ENCODE measurements at regions not wholly inside any gene's neighbourhood (a gene's known extent, or its start where the extent isn't known, plus 50 kb on each side); places are given as distances from the start of the nearest gene placed in this dataset.

DNA sequence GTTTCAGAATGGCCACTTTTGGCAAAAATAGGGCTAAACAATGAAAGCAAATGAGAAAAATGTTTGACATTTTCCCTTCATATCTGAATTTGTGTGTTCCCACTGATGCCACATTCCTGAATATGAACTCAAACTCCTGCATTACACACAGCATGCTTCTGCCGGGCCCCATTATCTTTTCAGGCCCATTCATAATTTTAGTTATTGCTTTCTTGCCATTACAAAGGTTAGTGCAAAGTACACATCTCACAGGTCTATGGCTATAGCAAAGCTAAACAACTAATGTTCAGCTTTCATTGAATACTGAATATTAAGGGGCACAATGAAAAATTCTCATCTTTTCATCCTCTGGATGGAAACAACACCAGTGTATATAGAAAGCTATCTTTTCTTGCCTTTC lies 568.9 kb upstream of the ZNF608 start:
- Histone ChIP-seq H3K79me2 (ENCODE audit: low read length) (no peaks in the 10 kb centered on the region), H3K27me3 (ENCODE audit: low read length) (no peaks in the 10 kb centered on the region), H3K36me3 (ENCODE audit: low read depth, low read length) (no peaks in the 10 kb centered on the region), H2AFZ (ENCODE audit: low read length) (no peak overlapping the region), H3K4me3 (ENCODE audit: low read length) (no peak overlapping the region), H3K4me1 (ENCODE audit: insufficient read depth, low read length) (peaks cover 26% of the 10 kb centered on the region), H3K9ac (ENCODE audit: low read length) (no peak overlapping the region), H3K4me2 (ENCODE audit: low read length) (no peak overlapping the region), H3K9me2 (replicated peaks; ENCODE audit: low read length) (no peaks in the 10 kb centered on the region), H3K27ac (ENCODE audit: low read length) (no peak overlapping the region), H3F3A (ENCODE audit: low read length, unreplicated experiment) (peaks cover 5% of the 10 kb centered on the region), H3K9me3 (ENCODE audit: low read length) (no peaks in the 10 kb centered on the region), H4K20me1 (ENCODE audit: low read length) (no peaks in the 10 kb centered on the region)
- intact Hi-C loops (cut with micrococcal nuclease) = no loop called here
- DNase-seq (no peak), ATAC-seq (no peak)
- ChIA-PET POLR2A (ENCODE audit: unreplicated experiment) (no interaction called here), CTCF (no interaction called here)
- BruUV-seq (replicated peaks) = no TSS peak
- TF ChIP-seq EZH2 (IDR thresholded peaks at IDR 0.05; ENCODE audit: low read length, unreplicated experiment) (no peak), EZH2phosphoT487 (IDR thresholded peaks at IDR 0.05; ENCODE audit: borderline replicate concordance, low read length) (no peak)
- TF ChIP-seq, protein P1, sequence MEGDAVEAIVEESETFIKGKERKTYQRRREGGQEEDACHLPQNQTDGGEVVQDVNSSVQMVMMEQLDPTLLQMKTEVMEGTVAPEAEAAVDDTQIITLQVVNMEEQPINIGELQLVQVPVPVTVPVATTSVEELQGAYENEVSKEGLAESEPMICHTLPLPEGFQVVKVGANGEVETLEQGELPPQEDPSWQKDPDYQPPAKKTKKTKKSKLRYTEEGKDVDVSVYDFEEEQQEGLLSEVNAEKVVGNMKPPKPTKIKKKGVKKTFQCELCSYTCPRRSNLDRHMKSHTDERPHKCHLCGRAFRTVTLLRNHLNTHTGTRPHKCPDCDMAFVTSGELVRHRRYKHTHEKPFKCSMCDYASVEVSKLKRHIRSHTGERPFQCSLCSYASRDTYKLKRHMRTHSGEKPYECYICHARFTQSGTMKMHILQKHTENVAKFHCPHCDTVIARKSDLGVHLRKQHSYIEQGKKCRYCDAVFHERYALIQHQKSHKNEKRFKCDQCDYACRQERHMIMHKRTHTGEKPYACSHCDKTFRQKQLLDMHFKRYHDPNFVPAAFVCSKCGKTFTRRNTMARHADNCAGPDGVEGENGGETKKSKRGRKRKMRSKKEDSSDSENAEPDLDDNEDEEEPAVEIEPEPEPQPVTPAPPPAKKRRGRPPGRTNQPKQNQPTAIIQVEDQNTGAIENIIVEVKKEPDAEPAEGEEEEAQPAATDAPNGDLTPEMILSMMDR (conservative IDR thresholded peaks at IDR 0.05; ENCODE audit: low read depth, low read length) = no peak

DNA sequence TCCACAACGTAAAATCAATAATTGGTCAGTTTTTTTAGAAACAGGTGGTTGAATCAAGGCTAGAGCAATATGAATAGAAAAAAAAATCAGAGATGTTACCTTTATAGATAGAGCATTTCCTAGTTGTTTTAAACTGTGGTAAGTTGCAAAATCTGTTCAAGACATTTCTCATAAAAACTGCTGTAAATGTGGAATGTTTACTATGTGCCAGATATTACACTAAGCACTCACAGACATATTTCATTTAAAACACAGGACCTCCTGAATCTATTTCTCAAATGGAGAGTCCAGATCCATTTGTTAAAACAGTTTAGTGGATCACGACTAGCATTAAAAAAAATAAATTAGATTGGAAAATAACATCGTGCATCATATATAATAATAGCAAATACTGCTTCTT lies 570.0 kb upstream of the ZNF608 start:
- DNase-seq (no peak), ATAC-seq (no peak)
- no peak overlapping the region for H3K9ac ChIP-seq (ENCODE audit: low read length)
- no peaks in the 10 kb centered on the region for H4K20me1 ChIP-seq (ENCODE audit: low read length)
- H3K4me1 ChIP-seq (ENCODE audit: insufficient read depth, low read length) = peaks cover 15% of the 10 kb centered on the region
- POLR2A ChIA-PET (ENCODE audit: unreplicated experiment) = no interaction called here
- H3K79me2 ChIP-seq (ENCODE audit: low read length) = no peaks in the 10 kb centered on the region
- no peaks in the 10 kb centered on the region for H3K9me3 ChIP-seq (ENCODE audit: low read length)
- no TSS peak for BruUV-seq (replicated peaks)
- TF ChIP-seq, protein P1 (conservative IDR thresholded peaks at IDR 0.05; ENCODE audit: low read depth, low read length) = no peak
- no peak for TF ChIP-seq EZH2 (IDR thresholded peaks at IDR 0.05; ENCODE audit: low read length, unreplicated experiment)
- TF ChIP-seq EZH2phosphoT487 (IDR thresholded peaks at IDR 0.05; ENCODE audit: borderline replicate concordance, low read length) = no peak
- H3K9me2 ChIP-seq (replicated peaks; ENCODE audit: low read length) = no peaks in the 10 kb centered on the region
- H3K4me2 ChIP-seq (ENCODE audit: low read length) = no peak overlapping the region
- no peak overlapping the region for H3K4me3 ChIP-seq (ENCODE audit: low read length)
- intact Hi-C loops (cut with micrococcal nuclease) = no loop called here
- H3K27ac ChIP-seq (ENCODE audit: low read length) = no peak overlapping the region
- H3F3A ChIP-seq (ENCODE audit: low read length, unreplicated experiment) = peaks cover 5% of the 10 kb centered on the region
- CTCF ChIA-PET = no interaction called here
- no peaks in the 10 kb centered on the region for H3K27me3 ChIP-seq (ENCODE audit: low read length)
- H3K36me3 ChIP-seq (ENCODE audit: low read depth, low read length) = no peaks in the 10 kb centered on the region
- H2AFZ ChIP-seq (ENCODE audit: low read length) = no peak overlapping the region

DNA sequence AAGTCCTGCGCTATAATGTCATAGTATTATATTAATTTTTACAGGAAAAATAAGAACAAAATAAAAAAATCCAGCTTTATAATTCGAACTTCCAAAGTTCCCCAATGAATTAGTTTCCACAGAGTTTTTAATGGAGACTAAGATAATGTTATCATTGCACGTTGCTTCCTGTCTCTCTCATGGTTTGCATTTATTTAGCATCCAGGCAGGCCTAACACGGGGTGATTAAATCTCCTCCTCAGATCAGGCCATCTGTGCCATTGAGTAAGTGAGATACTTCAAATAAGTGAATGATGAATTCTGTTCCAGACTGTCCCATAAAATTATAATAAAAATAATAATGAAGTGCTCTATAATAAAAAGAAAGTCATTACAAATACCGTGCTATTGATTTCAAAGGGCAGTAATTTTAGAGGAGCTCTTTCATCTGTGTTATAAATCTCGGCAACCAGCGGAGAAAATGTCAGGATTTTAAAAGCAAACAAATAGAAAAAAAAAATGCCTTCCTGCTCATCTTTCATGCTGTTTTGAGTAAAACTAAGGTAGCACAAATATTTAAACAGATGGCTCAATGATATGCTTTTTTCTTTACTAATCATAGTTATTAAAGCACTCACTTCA lies 570.6 kb upstream of the ZNF608 start:
- H3K4me1 ChIP-seq (ENCODE audit: insufficient read depth, low read length) = peaks cover 10% of the 10 kb centered on the region; the same call in 1 of the 2 replicates
- peak; percentile 43; the same call in 1 of the 2 replicates for ATAC-seq
- no peak overlapping the region for H3K9ac ChIP-seq (ENCODE audit: low read length)
- DNase-seq = no peak
- ChIA-PET POLR2A (ENCODE audit: unreplicated experiment) (no interaction called here), CTCF (no interaction called here)
- no peak overlapping the region for H3K27ac ChIP-seq (ENCODE audit: low read length)
- peak overlapping the region; percentile 11; the same call in 1 of the 2 replicates for H3K4me2 ChIP-seq (ENCODE audit: low read length)
- intact Hi-C loops (cut with micrococcal nuclease) = loop anchor here (1.0 kb wide), 1 partner anchor 141 kb away; no protein-coding TSS in a partner anchor
- no TSS peak for BruUV-seq (replicated peaks)
- no peaks in the 10 kb centered on the region for H3K36me3 ChIP-seq (ENCODE audit: low read depth, low read length)
- H3K79me2 ChIP-seq (ENCODE audit: low read length) = no peaks in the 10 kb centered on the region
- H3K9me2 ChIP-seq (replicated peaks; ENCODE audit: low read length) = no peaks in the 10 kb centered on the region
- H3K9me3 ChIP-seq (ENCODE audit: low read length) = no peaks in the 10 kb centered on the region
- no peaks in the 10 kb centered on the region for H4K20me1 ChIP-seq (ENCODE audit: low read length)
- no peak overlapping the region; the same call in 1 of the 2 replicates for H3K4me3 ChIP-seq (ENCODE audit: low read length)
- no peak for TF ChIP-seq EZH2phosphoT487 (IDR thresholded peaks at IDR 0.05; ENCODE audit: borderline replicate concordance, low read length)
- TF ChIP-seq EZH2 (IDR thresholded peaks at IDR 0.05; ENCODE audit: low read length, unreplicated experiment) = no peak
- TF ChIP-seq, protein P1 (conservative IDR thresholded peaks at IDR 0.05; ENCODE audit: low read depth, low read length) = no peak
- no peaks in the 10 kb centered on the region for H3K27me3 ChIP-seq (ENCODE audit: low read length)
- peak overlapping the region; percentile 50; the same call in 1 of the 2 replicates for H2AFZ ChIP-seq (ENCODE audit: low read length)
- peaks cover 3% of the 10 kb centered on the region for H3F3A ChIP-seq (ENCODE audit: low read length, unreplicated experiment)
